ENCODE measurements at regions not wholly inside any gene's neighbourhood (a gene's known extent, or its start where the extent isn't known, plus 50 kb on each side); places are given as distances from the start of the nearest gene placed in this dataset.

DNA sequence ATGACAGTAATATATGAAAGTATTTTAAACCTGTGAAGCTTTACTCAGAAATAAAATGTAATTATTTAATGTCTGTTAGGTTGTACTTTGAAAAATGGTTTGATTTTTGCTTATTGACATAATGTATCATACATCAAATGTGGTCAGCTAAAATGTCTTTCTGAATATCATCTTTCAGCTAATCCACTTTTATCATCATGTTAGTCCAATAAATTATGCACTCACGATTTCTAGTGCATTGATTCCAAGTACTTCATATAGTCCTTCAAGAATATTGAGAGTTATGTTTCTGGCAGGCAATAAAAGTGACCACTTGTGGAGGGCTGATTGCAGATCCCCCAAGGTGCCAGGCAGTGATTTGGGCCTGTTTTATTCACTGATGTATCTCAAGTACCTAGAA lies 1204.1 kb downstream of the OLFM4 start:
- Histone ChIP-seq H3K79me2 (ENCODE audit: control insufficient read depth, insufficient read depth, low read length) (no peaks in the 10 kb centered on the region), H3K9me1 (replicated peaks; ENCODE audit: control insufficient read depth, extremely low read depth, insufficient read depth, low read length) (no peaks in the 10 kb centered on the region), H2AFZ (ENCODE audit: low read depth, low read length) (no peak overlapping the region), H3K27me3 (ENCODE audit: control insufficient read depth in 2 of 2, insufficient read depth in 2 of 2, low read length in 2 of 2) (no peaks in the 10 kb centered on the region), H3K27ac (ENCODE audit: insufficient read depth, low read depth, low read length) (no peak overlapping the region), H3K36me3 (ENCODE audit: control insufficient read depth in 2 of 2, extremely low read depth in 1 of 2, insufficient read depth in 2 of 2, low read length in 2 of 2) (no peaks in the 10 kb centered on the region), H4K20me1 (replicated peaks; ENCODE audit: control insufficient read depth, extremely low read depth, insufficient read depth, low read length) (no peaks in the 10 kb centered on the region), H3K4me1 (ENCODE audit: control insufficient read depth, extremely low read depth, insufficient read depth, low read length) (no peaks in the 10 kb centered on the region), H3K9ac (replicated peaks; ENCODE audit: extremely low read depth, insufficient read depth, low read length) (no peak overlapping the region), H3K4me3 (replicated peaks in 1 of 3; ENCODE audit: insufficient read depth in 1 of 3, low read depth in 1 of 3, low read length in 3 of 3) (no peak overlapping the region), H3K4me2 (ENCODE audit: insufficient read depth, low read length) (no peak overlapping the region), H3K9me3 (replicated peaks; ENCODE audit: control insufficient read depth, insufficient read depth, low read length) (no peaks in the 10 kb centered on the region)
- intact Hi-C loops (cut with micrococcal nuclease): no loop called here
- BruUV-seq (replicated peaks): no TSS peak
- ChIA-PET CTCF (no interaction called here), POLR2A (no interaction called here)
- DNase-seq (ENCODE audit: low read depth, low spot score) (no peak), FAIRE-seq (no peak)
- TF ChIP-seq POLR2A (IDR thresholded peaks at IDR 0.05; ENCODE audit: low read depth, low read length) (no peak), POLR2AphosphoS5 (IDR thresholded peaks at IDR 0.05; ENCODE audit: insufficient read depth, low read depth, low read length) (no peak), JUN (IDR thresholded peaks at IDR 0.05; ENCODE audit: borderline replicate concordance, insufficient read depth, insufficient read length, low read depth) (no peak), FOS (IDR thresholded peaks at IDR 0.05; ENCODE audit: borderline replicate concordance, insufficient read depth, low read length) (no peak), MYC (IDR thresholded peaks at IDR 0.05; ENCODE audit: low read depth, low read length) (no peak), EZH2 (IDR thresholded peaks at IDR 0.05; ENCODE audit: borderline replicate concordance, low read depth, low read length, severe bottlenecking) (no peak), GATA2 (IDR thresholded peaks at IDR 0.05; ENCODE audit: insufficient read depth, insufficient read length, low read depth, low read length) (no peak)
- TF ChIP-seq, protein P1, sequence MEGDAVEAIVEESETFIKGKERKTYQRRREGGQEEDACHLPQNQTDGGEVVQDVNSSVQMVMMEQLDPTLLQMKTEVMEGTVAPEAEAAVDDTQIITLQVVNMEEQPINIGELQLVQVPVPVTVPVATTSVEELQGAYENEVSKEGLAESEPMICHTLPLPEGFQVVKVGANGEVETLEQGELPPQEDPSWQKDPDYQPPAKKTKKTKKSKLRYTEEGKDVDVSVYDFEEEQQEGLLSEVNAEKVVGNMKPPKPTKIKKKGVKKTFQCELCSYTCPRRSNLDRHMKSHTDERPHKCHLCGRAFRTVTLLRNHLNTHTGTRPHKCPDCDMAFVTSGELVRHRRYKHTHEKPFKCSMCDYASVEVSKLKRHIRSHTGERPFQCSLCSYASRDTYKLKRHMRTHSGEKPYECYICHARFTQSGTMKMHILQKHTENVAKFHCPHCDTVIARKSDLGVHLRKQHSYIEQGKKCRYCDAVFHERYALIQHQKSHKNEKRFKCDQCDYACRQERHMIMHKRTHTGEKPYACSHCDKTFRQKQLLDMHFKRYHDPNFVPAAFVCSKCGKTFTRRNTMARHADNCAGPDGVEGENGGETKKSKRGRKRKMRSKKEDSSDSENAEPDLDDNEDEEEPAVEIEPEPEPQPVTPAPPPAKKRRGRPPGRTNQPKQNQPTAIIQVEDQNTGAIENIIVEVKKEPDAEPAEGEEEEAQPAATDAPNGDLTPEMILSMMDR (IDR thresholded peaks at IDR 0.05; ENCODE audit: extremely low read depth in 1 of 2, insufficient read depth in 1 of 2, low read depth in 1 of 2, low read length in 2 of 2): no peak
- TF ChIP-seq, protein P2, sequence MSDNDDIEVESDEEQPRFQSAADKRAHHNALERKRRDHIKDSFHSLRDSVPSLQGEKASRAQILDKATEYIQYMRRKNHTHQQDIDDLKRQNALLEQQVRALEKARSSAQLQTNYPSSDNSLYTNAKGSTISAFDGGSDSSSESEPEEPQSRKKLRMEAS (IDR thresholded peaks at IDR 0.05; ENCODE audit: insufficient read depth, insufficient read length): no peak
- dilution Hi-C loops (cut with MboI; ENCODE audit: extremely low pct_ligation_motif_present, low sequenced_read_pairs): no loop called here
